GM19467 (cell line): ENCODE measurements at regions not wholly inside any gene's neighbourhood (a gene's known extent, or its start where the extent isn't known, plus 50 kb on each side); places are given as distances from the start of the nearest gene placed in this dataset.

Experiments used
- ATAC-seq: cut with Tn5 transposase; IDR thresholded peaks from one replicate; pipeline ENCODE4 v1.9.1; 2021; ENCODE audit warnings: mild to moderate bottlenecking, moderate library complexity; ENCODE audit not compliant: unreplicated experiment

- ATAC-seq: no peak
Measured at GRCh38 chr10:4733150-4733842, 92.7 kb upstream of the AKR1E2 start.

DNA sequence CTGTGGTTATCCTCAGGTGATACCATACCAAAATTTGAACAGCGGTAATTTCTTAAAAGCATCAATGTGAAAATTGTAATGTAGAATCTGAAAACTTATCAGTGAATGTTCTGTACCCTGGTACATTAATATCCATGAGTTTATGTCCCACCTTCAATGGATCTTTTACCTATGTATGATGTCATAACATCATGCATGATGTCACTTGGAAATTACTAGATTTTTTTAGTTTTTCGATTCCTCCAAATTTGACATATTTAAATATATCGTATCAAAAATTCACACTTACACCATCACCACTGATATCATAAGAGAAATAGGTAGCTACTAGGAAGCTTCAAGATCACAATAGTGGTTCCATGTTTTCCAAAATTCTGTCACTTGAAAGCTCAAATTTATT lies 95.0 kb upstream of the AKR1E2 start:
- no peak for ATAC-seq

GRCh38 chr10:4725917-4726606 lies 99.9 kb upstream of the AKR1E2 start:
- ATAC-seq: no peak

GRCh38 chr10:4723860-4724259 lies 102.1 kb upstream of the AKR1E2 start:
- ATAC-seq: no peak

DNA sequence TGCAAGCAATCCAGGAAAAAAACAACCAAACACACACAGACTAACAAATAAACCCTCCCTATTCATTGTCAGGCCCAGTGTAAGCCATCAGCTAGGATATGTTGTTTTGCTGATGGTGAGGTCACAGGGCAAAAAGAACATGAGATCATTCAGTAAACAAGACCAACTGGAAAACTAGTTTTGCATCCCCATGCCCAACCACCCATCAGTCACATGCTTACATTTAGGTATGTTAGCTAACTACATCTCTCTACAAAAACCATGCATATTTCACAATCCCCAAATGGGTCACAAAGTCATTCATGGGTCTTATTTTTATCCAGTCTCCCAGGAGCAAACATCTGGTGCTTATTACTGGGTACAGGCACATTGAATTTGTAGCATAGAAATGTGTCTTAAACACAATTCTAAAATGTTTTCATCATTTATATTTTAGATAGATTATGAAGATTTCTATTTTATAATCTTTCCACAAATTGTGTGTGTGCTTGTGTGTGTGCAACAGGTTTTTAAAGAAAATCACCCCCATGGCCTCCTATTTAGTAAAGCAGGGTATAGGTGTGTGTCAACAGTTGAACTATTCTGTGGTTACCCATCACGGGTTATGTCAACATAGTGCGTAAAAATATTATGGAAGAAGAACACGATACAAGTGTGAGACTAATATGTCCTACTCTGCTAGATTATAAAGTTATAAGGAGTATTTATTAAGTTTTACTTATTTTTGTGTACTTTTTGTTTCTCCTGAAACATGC lies 103.8 kb upstream of the AKR1E2 start:
- no peak for ATAC-seq

DNA sequence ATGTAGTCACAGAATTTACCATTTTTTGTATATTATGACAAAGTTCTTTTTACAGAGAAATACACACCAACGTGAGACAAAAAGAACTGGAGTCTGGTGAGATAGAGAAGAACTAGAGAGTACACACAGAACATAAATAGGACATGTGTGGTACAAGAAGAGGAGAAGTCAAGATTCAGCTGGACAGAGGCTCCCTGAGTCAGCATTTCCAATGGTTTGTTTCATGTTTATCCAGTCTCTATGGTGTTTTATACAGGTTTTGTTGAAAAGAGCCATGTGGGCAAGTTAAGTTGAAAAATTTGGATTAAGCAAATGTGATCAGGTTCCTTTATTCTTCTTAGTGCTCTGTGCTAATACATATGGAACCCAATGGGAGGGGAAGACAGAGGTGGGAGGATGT lies 105.5 kb upstream of the AKR1E2 start:
- no peak for ATAC-seq

DNA sequence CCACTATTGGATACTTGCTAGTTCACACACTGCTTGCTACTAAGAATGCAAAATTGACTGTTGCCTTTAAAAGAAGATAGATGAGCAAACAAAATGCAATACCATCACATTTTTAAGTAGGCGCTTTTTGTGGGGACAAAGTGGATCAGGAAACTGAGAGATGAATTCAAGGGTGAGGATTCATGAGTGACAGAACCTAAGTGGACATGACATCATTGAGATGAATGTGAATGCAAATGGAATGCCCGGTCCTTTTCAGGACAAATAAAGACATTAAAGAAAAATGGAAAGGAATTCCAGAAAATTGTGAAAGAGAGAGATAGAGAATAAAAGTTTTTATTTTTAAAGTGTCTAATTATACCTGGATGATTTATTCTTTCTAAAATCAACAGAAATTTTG lies 106.3 kb upstream of the AKR1E2 start:
- no peak for ATAC-seq

DNA sequence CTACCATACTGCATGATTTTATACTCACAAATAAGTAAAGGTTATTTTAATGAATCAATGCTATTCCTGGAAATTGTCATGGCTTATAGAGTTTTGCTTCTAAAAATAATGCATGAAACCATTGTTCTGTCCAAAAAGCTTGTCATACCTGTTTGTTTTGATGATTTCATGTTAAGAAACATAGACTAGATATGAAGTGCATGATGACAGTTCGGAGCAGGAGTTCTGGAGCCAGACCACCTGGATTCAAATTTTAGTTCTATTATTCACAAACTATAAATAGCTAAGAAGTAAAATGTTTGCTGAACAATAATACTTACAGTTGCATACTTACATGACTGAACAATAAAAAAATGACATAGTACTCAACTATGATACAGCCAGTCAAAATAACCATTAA lies 107.0 kb upstream of the AKR1E2 start:
- ATAC-seq: no peak

- no peak for ATAC-seq
Measured at GRCh38 chr10:4718544-4718943, 107.5 kb upstream of the AKR1E2 start.

DNA sequence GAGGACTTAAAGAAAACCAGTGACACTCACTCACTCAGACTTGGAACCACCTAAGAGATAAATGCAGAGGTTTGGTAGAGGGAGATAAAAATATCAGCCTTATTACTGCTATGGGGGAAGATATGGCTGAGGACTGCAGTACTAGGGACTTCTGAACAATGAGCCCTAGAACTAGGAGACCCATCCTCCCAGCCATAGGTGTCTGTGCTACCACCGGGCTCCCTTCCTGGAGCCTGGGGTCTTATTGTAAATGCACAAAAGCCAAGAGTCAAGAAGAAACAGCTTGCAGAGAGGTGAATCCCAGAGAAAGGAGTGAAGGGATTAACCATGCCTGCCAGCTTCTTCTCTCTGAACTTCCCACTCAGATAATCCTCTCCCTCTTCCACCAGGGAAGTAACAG lies 108.3 kb upstream of the AKR1E2 start:
- ATAC-seq: no peak

DNA sequence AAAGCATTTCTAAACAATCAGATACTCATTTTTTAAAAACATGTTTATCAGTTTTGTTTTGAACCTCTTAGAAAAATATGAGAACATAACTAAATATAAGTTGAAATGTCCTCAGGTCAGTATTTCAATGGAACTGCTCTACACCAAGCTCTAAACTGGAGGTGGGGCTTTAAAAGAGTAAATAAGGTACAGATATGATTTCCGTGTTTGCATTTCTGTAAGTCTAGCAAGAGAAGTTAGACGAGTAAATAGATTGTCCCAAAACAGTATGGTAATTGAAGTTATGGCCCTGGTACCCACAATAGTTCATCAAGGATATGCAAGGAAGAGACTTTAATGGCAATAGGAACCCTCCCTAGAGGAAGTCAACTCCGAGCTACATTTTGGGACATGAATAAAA lies 115.1 kb upstream of the AKR1E2 start:
- ATAC-seq: no peak

- ATAC-seq: no peak
Measured at GRCh38 chr10:4708123-4708759, 117.8 kb upstream of the AKR1E2 start.

DNA sequence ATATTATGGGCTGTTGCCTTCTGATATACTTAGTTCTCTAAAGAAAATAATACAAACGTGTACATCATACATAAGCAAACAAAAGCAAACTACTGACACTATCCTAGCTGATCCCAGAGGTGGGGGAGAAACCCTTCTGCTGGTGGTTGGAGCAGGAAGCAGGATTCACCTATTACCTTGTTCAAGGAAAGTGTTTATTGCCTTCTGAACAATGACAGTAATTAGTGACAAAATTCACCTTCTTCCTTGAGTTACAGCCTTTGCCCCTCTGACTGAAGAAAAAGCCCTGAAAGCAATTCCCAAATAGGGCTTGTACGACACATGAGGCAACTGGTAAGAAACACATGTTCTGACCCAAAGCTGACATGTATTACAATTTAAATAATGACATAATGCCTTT lies 118.8 kb upstream of the AKR1E2 start:
- no peak for ATAC-seq

DNA sequence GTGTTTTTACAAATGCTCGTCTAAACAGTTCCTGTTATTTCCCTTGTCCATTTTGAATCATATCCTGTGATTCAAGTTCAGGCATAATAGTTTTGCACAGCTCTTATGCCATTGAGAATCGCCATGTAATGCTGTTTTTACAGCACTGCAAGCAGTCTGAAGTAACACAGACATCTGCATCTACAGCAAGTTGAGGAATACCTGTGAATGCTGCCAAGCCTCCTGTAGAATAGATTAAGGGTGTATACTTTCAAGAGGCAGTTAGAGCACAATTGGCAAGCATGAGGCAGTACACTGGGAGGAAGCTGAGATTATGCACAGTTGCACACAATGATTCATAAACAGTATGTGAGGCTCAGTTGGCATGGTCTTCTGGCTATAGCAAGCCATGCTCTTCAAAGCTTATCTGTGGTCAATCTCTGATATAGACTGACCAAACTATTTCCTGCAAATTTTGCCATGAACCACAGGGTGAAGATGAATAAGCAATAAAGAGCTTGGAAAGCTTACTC lies 121.9 kb upstream of the AKR1E2 start:
- ATAC-seq: no peak

- no peak for ATAC-seq
Measured at GRCh38 chr10:4701016-4701415, 125.0 kb upstream of the AKR1E2 start.

DNA sequence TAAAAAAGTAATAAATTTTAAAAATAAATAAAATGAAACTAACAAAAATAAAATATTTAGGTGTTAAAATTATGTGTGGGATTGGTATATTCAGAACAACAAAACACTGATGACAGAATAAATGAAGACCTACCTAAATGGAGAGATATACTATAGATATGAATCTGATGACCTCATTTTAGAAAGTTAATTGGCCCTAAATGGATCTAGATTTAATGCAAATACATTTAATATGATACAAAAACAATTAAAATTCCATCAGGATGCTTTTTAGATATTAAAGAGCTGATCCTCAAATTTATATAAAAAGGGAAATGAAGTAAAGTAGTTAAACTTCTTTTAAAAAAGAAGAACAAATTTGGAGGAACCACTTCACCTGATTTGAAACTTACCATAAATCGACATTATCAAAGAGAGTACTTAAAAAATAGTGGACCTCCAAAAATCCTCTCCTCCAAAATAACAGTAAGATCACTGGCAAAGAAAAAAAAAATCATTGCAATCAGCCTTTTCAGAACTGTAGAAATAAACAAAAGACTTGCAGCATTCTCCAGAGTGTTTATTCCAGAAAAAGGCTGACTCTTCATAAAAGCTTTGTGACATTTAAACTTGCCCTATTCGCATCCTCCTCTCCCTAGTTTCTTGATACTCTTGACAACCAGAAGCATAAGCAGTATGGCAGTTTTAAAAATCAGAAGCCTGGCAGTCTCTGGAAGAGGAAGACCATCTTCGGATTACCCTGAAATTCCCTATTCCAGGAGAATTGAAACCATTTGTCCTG lies 125.9 kb upstream of the AKR1E2 start:
- ATAC-seq: no peak

GRCh38 chr10:4698075-4698474 lies 127.9 kb upstream of the AKR1E2 start:
- ATAC-seq: no peak

GRCh38 chr10:4696186-4696585 lies 129.8 kb upstream of the AKR1E2 start:
- no peak for ATAC-seq

DNA sequence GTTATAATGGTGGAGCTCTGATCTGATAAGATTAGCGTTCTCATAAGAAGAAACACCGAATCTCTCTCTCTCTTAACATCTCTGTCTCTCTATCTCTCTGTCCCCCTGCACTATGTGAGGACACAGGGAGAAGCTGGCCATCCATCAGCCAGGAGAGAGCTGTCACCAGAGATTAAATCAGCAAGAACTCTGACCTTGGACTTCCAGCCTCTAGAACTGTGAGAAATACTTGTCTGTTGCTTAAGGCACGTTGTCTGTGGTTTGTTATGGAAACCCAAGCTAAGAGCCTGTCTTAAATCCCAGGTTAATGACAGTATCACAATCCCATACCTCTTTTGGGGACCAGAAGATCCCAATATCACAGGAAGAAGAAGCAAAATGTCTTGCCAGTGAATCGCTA lies 132.0 kb upstream of the AKR1E2 start:
- no peak for ATAC-seq

GRCh38 chr10:4692206-4692605 lies 133.8 kb upstream of the AKR1E2 start:
- no peak for ATAC-seq

GRCh38 chr10:4691776-4692175 lies 134.2 kb upstream of the AKR1E2 start:
- no peak for ATAC-seq
